Activated CD8-positive, alpha-beta T cell treated with anti-CD3 and anti-CD28 coated beads for 36 hours (primary cell): ENCODE measurements at regions not wholly inside any gene's neighbourhood (a gene's known extent, or its start where the extent isn't known, plus 50 kb on each side); places are given as distances from the start of the nearest gene placed in this dataset.
"Not testable (repeated sequence)": the region's sequence is repeated elsewhere in the genome, so short reads cannot be mapped to it uniquely, and the experiment has no call there.

Experiments used
- ATAC-seq: fragments of 200-7000 bp; cut with Tn5 transposase; one replicate; pipeline ENCODE4 v1.10.0; 2021; ENCODE audit warnings: mild to moderate bottlenecking, moderate library complexity
- CTCF ChIA-PET: fragments of 350-600 bp; sonication (Branson Sonifier 250); formaldehyde crosslinking; loops from one replicate; lab custom pipeline; 2021; ENCODE audit warnings: antibody characterized with exemption; lab: Charles Lee
- POLR2A ChIA-PET: fragments of 350-600 bp; sonication (Branson Sonifier 250); formaldehyde crosslinking; loops from one replicate; lab custom pipeline; 2021; ENCODE audit warnings: antibody characterized with exemption; lab: Charles Lee
- DNase-seq: peaks from one replicate; pipeline ENCODE4 v3.0.0-alpha.2; 2020
- H3K27ac Mint-ChIP-seq: one replicate; pipeline ENCODE4 v1.8.0; 2021; ENCODE audit warnings: mild to moderate bottlenecking, mixed read lengths
- H3K27me3 Mint-ChIP-seq: one replicate; pipeline ENCODE4 v1.8.0; 2021; ENCODE audit warnings: mixed read lengths
- H3K36me3 Mint-ChIP-seq: one replicate; pipeline ENCODE4 v1.8.0; 2021; ENCODE audit warnings: low read depth, mixed read lengths
- H3K4me1 Mint-ChIP-seq: one replicate; pipeline ENCODE4 v1.8.0; 2021; ENCODE audit warnings: low read depth, mixed read lengths
- H3K4me3 Mint-ChIP-seq: one replicate; pipeline ENCODE4 v1.8.0; 2021; ENCODE audit warnings: mild to moderate bottlenecking, moderate library complexity, mixed read lengths
- H3K9me3 Mint-ChIP-seq: one replicate; pipeline ENCODE4 v1.8.0; 2021; ENCODE audit warnings: mixed read lengths
- intact Hi-C: fragments of 100-400 bp; cut with micrococcal nuclease; formaldehyde crosslinking; loops from one replicate; pipeline ENCODE4 v1.10.0; 2022
- TF ChIP-seq, protein P1 (sequence below): fragments of 200-600 bp; IDR thresholded peaks from one replicate; pipeline ENCODE4 v1.8.0; 2022; ENCODE audit warnings: antibody characterized with exemption, mild to moderate bottlenecking

DNA sequence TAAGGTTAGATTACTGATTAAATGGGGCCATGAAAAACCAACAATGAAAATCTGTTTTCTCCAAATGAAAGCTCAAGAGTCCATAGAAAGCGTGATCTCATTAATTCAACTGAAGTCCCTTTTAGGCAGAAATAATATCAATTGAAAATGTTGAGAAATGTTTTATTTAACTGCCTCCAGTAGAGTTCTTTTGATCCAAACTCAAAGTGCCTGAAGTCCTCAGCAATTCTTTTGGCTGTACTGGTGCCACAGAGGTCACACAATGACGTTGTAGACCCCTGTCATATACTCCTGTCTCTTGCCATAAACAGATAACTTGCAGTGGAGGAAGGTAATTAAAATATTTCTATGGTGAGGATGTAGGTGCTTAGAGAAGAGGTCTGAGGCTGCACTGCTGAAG, 1420.5 kb downstream of the CDH12 start:
- ATAC-seq = no peak
- CTCF ChIA-PET = no interaction called here

DNA sequence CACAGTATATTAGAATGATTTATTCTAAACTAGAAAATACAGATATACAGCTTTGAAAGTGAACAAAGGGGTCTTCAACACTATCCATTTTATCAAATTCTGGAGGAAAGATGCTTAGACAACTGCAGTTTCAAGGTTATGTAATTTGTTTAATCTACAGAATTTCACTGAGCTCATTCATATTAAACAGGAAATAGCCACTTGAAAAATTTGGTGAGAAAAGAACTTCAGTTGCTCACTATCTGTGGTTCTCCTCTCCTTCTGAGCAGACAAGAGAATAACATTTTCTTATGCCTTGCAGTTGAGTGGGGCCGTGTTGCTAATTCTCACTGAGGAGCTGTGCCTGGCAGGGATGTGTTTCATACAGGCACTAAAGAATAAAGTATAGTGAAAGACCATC, 1428.2 kb downstream of the CDH12 start:
- Mint-ChIP-seq H3K27me3 (no peaks in the 10 kb centered on the region), H3K4me3 (no peak overlapping the region), H3K9me3 (no peaks in the 10 kb centered on the region), H3K27ac (no peak overlapping the region), H3K36me3 (no peaks in the 10 kb centered on the region), H3K4me1 (no peaks in the 10 kb centered on the region)
- DNase-seq (no peak), ATAC-seq (no peak)
- TF ChIP-seq, protein P1, sequence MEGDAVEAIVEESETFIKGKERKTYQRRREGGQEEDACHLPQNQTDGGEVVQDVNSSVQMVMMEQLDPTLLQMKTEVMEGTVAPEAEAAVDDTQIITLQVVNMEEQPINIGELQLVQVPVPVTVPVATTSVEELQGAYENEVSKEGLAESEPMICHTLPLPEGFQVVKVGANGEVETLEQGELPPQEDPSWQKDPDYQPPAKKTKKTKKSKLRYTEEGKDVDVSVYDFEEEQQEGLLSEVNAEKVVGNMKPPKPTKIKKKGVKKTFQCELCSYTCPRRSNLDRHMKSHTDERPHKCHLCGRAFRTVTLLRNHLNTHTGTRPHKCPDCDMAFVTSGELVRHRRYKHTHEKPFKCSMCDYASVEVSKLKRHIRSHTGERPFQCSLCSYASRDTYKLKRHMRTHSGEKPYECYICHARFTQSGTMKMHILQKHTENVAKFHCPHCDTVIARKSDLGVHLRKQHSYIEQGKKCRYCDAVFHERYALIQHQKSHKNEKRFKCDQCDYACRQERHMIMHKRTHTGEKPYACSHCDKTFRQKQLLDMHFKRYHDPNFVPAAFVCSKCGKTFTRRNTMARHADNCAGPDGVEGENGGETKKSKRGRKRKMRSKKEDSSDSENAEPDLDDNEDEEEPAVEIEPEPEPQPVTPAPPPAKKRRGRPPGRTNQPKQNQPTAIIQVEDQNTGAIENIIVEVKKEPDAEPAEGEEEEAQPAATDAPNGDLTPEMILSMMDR = no peak
- intact Hi-C loops = no loop called here
- CTCF ChIA-PET = no interaction called here
- POLR2A ChIA-PET = no interaction called here

More for the DNA sequence above, 1420.5 kb downstream of the CDH12 start:
- Mint-ChIP-seq H3K27me3 (peaks cover 1% of the 10 kb centered on the region), H3K27ac (no peak overlapping the region), H3K4me3 (no peak overlapping the region), H3K4me1 (no peaks in the 10 kb centered on the region), H3K36me3 (no peaks in the 10 kb centered on the region), H3K9me3 (no peaks in the 10 kb centered on the region)
- POLR2A ChIA-PET = no interaction called here
- TF ChIP-seq, protein P1 = no peak
- intact Hi-C loops = no loop called here
- DNase-seq = no peak

DNA sequence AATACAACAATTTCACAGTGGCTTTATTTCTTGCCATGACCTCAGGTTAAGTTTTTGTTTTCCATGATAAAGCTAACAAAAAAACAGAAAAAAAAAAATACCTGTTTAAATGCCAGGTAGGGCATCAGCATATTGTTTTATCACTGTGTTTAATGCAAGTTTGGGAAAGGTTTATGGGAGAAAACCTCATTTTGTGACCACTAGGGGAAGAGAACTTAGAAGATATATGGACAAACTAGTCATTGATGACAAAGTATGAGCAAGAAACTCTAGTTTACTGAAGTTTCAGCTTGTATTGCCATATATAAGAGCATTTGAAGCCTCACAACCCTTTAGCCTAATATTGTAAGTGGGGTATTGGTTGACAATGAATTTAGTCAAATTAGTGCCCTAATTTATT, 1431.4 kb upstream of the CDH18 start:
- CTCF ChIA-PET = interaction anchor here (1.2 kb wide), 1 partner anchor 40 kb away, joined by 3 read pairs; no protein-coding TSS in a partner anchor
- intact Hi-C loops = no loop called here
- Mint-ChIP-seq H3K9me3 (no peaks in the 10 kb centered on the region), H3K4me1 (no peaks in the 10 kb centered on the region), H3K27me3 (no peaks in the 10 kb centered on the region), H3K27ac (no peak overlapping the region), H3K4me3 (no peak overlapping the region), H3K36me3 (no peaks in the 10 kb centered on the region)
- POLR2A ChIA-PET = no interaction called here
- TF ChIP-seq, protein P1 = no peak
- ATAC-seq (no peak), DNase-seq (no peak)

GRCh38 chr5:21402089-21402488, 1414.1 kb upstream of the CDH18 start:
- CTCF ChIA-PET, H3K27me3 Mint-ChIP-seq, H3K4me1 Mint-ChIP-seq, H3K36me3 Mint-ChIP-seq, H3K27ac Mint-ChIP-seq, ATAC-seq, H3K4me3 Mint-ChIP-seq, H3K9me3 Mint-ChIP-seq, POLR2A ChIA-PET, intact Hi-C loops, DNase-seq: not testable (repeated sequence)

GRCh38 chr5:21398511-21398910, 1410.5 kb upstream of the CDH18 start:
- H3K27me3 Mint-ChIP-seq = no peaks in the 10 kb centered on the region
- H3K27ac Mint-ChIP-seq = no peak overlapping the region
- H3K9me3 Mint-ChIP-seq = no peaks in the 10 kb centered on the region

More at GRCh38 chr5:21398511-21398910, 1410.5 kb upstream of the CDH18 start:
- intact Hi-C loops = no loop called here
- no peak overlapping the region for H3K4me3 Mint-ChIP-seq
- ChIA-PET CTCF (no interaction called here), POLR2A (no interaction called here)
- no peaks in the 10 kb centered on the region for H3K36me3 Mint-ChIP-seq
- no peak for ATAC-seq
- no peaks in the 10 kb centered on the region for H3K4me1 Mint-ChIP-seq
- no peak for DNase-seq
- TF ChIP-seq, protein P1 = no peak
